H1 (cell line): ENCODE measurements at regions not wholly inside any gene's neighbourhood (a gene's known extent, or its start where the extent isn't known, plus 50 kb on each side); places are given as distances from the start of the nearest gene placed in this dataset.

Experiments used
- CTCF ChIA-PET: fragments of 300-600 bp; sonication (Branson Sonifier 250); formaldehyde crosslinking; loops from one replicate; lab custom pipeline; 2021; ENCODE audit not compliant: partially characterized antibody; lab: Charles Lee
- POLR2A ChIA-PET: fragments of 300-600 bp; sonication (Branson Sonifier 250); formaldehyde crosslinking; loops from one replicate; lab custom pipeline; 2021; ENCODE audit warnings: inconsistent platforms; ENCODE audit not compliant: partially characterized antibody; lab: Charles Lee
- DNase-seq, 2 experiments: peaks; one replicate each; pipeline versions ENCODE4 v3.0.0 to v3.0.0-alpha.2; 2010 to 2022; ENCODE audit warnings: low spot score in 2 of 2, low read depth in 1 of 2, mixed read lengths in 1 of 2
- FAIRE-seq: peaks from 2 replicates; lab custom pipeline; 2011; peaks lifted over from hg19 to GRCh38; lab: Jason Lieb, UNC
- H2AFZ ChIP-seq: 2 replicates; pipeline ENCODE4 v1.8.1; 2012; ENCODE audit warnings: low read length, inconsistent platforms
- H2AK5ac ChIP-seq: 2 replicates; pipeline ENCODE4 v1.6.1; 2013; ENCODE audit warnings: low read depth, low read length
- H2BK120ac ChIP-seq: replicated peaks from 2 replicates; pipeline ENCODE3; 2013; ENCODE audit warnings: low read depth, low read length, inconsistent platforms
- H2BK12ac ChIP-seq: 2 replicates; pipeline ENCODE4 v1.6.1; 2013; ENCODE audit warnings: low read depth, low read length
- H2BK15ac ChIP-seq: 2 replicates; pipeline ENCODE4 v1.6.1; 2013; ENCODE audit warnings: low read length
- H2BK20ac ChIP-seq: 2 replicates; pipeline ENCODE4 v1.6.1; 2013; ENCODE audit warnings: low read length
- H2BK5ac ChIP-seq: 2 replicates; pipeline ENCODE4 v1.6.1; 2013; ENCODE audit warnings: low read depth, low read length
- H3K14ac ChIP-seq: 2 replicates; pipeline ENCODE4 v1.6.1; 2013; ENCODE audit warnings: inconsistent platforms; ENCODE audit not compliant: insufficient read length
- H3K18ac ChIP-seq: 2 replicates; pipeline ENCODE4 v1.6.1; 2013; ENCODE audit warnings: low read length; ENCODE audit errors: extremely low read depth
- H3K23ac ChIP-seq: 2 replicates; pipeline ENCODE4 v1.6.1; 2013; ENCODE audit warnings: inconsistent platforms; ENCODE audit not compliant: insufficient read length
- H3K23me2 ChIP-seq: 2 replicates; pipeline ENCODE4 v1.6.1; 2013; ENCODE audit warnings: low read depth, low read length
- H3K27ac ChIP-seq: 2 replicates; pipeline ENCODE4 v1.6.1; 2011; ENCODE audit warnings: low read depth, low read length, inconsistent platforms
- H3K27me3 ChIP-seq, 4 experiments: replicated peaks in 1 of 4; 1 replicate in 1 of 4; 2 replicates in 3 of 4; pipeline versions ENCODE4 v1.6.1 to v1.8.1; 2011 to 2013; ENCODE audit warnings: low read length in 3 of 4, mild to moderate bottlenecking in 3 of 4, inconsistent platforms in 2 of 4, mixed read lengths in 2 of 4, moderate library complexity in 1 of 4; ENCODE audit not compliant: control insufficient read depth in 3 of 4, insufficient read depth in 3 of 4; ENCODE audit errors: extremely low read depth in 1 of 4
- H3K36me3 ChIP-seq, 4 experiments: 2 replicates each; pipeline versions ENCODE4 v1.6.1 to v1.8.1; 2011 to 2013; ENCODE audit warnings: mild to moderate bottlenecking in 4 of 4, low read length in 3 of 4, moderate library complexity in 2 of 4, control low read depth in 1 of 4, inconsistent platforms in 1 of 4; ENCODE audit not compliant: insufficient read depth in 4 of 4, control insufficient read depth in 2 of 4
- H3K4ac ChIP-seq: replicated peaks from 2 replicates; pipeline ENCODE3; 2013; ENCODE audit warnings: low read length, low read depth, mixed read lengths, inconsistent platforms; ENCODE audit not compliant: insufficient read length
- H3K4me1 ChIP-seq, 4 experiments: replicated peaks in 1 of 4; 1 replicate in 1 of 4; 2 replicates in 3 of 4; pipeline versions ENCODE4 v1.6.1 to v1.8.1; 2011 to 2013; ENCODE audit warnings: low read length in 3 of 4, inconsistent platforms in 2 of 4, mixed read lengths in 1 of 4; ENCODE audit not compliant: insufficient read depth in 4 of 4, control insufficient read depth in 3 of 4
- H3K4me2 ChIP-seq, 2 experiments: 2 replicates each; pipeline versions ENCODE4 v1.6.1 to v1.8.1; 2011 to 2013; ENCODE audit warnings: low read depth in 2 of 2, low read length in 2 of 2, control low read depth in 1 of 2, inconsistent platforms in 1 of 2, mild to moderate bottlenecking in 1 of 2; ENCODE audit not compliant: insufficient read depth in 1 of 2
- H3K4me3 ChIP-seq, 4 experiments: fragments of 200-600, 300-600 bp in 1 of 4; sonication (generic), shearing (Covaris generic), sonication (Bioruptor Twin) in 1 of 4; 2 replicates each; pipeline versions ENCODE4 v1.5.1 to v1.8.1; 2011 to 2016; ENCODE audit warnings: low read length in 4 of 4, low read depth in 3 of 4, control low read depth in 2 of 4, inconsistent platforms in 2 of 4, mild to moderate bottlenecking in 2 of 4, mixed read lengths in 1 of 4, moderate library complexity in 1 of 4; ENCODE audit not compliant: insufficient read depth in 2 of 4; ENCODE audit errors: extremely low read depth in 1 of 4
- H3K56ac ChIP-seq: replicated peaks from 2 replicates; pipeline ENCODE3; 2013; ENCODE audit warnings: low read depth, mild to moderate bottlenecking, mixed read lengths, low read length, inconsistent platforms; ENCODE audit not compliant: insufficient read length
- H3K79me1 ChIP-seq: 2 replicates; pipeline ENCODE4 v1.6.1; 2013; ENCODE audit warnings: low read depth, low read length, control low read depth
- H3K79me2 ChIP-seq, 2 experiments: 2 replicates each; pipeline versions ENCODE4 v1.6.1 to v1.8.1; 2012 to 2013; ENCODE audit warnings: low read length in 2 of 2, mild to moderate bottlenecking in 2 of 2, inconsistent platforms in 1 of 2; ENCODE audit not compliant: insufficient read depth in 2 of 2, control insufficient read depth in 1 of 2
- H3K9ac ChIP-seq, 4 experiments: replicated peaks in 1 of 4; 1 replicate in 1 of 4; 2 replicates in 3 of 4; pipeline versions ENCODE4 v1.6.1 to v1.8.1; 2011 to 2013; ENCODE audit warnings: low read depth in 3 of 4, low read length in 3 of 4, control low read depth in 2 of 4, mild to moderate bottlenecking in 2 of 4, moderate library complexity in 2 of 4, inconsistent platforms in 1 of 4; ENCODE audit errors: extremely low read depth in 1 of 4
- H3K9me3 ChIP-seq, 2 experiments: 2 replicates each; pipeline versions ENCODE4 v1.6.1 to v1.8.1; 2012 to 2013; ENCODE audit warnings: mild to moderate bottlenecking in 2 of 2, moderate library complexity in 2 of 2, control low read depth in 1 of 2, inconsistent platforms in 1 of 2, low read depth in 1 of 2, low read length in 1 of 2, mixed read lengths in 1 of 2; ENCODE audit not compliant: insufficient read depth in 2 of 2
- H4K20me1 ChIP-seq, 2 experiments: replicated peaks in 1 of 2; 2 replicates each; pipeline versions ENCODE3 to v1.8.1; 2011 to 2013; ENCODE audit warnings: inconsistent platforms in 2 of 2, low read length in 2 of 2, mild to moderate bottlenecking in 1 of 2; ENCODE audit not compliant: insufficient read depth in 2 of 2, control insufficient read depth in 1 of 2
- H4K5ac ChIP-seq: 2 replicates; pipeline ENCODE4 v1.6.1; 2013; ENCODE audit warnings: low read length, low read depth, mixed read lengths, inconsistent platforms; ENCODE audit not compliant: insufficient read length
- H4K8ac ChIP-seq: 2 replicates; pipeline ENCODE4 v1.8.0; 2013; ENCODE audit warnings: mild to moderate bottlenecking, moderate library complexity, low read length, inconsistent platforms; ENCODE audit not compliant: insufficient read depth; ENCODE audit errors: extremely low read depth
- H4K91ac ChIP-seq: replicated peaks from 2 replicates; pipeline ENCODE3; 2013; ENCODE audit warnings: low read length, mixed read lengths, inconsistent platforms; ENCODE audit not compliant: insufficient read length
- CEBPB ChIP-seq: IDR thresholded peaks from 2 replicates; pipeline ENCODE4 v1.6.1; 2012; ENCODE audit warnings: low read depth, low read length
- CHD1 ChIP-seq: IDR thresholded peaks from 2 replicates; pipeline ENCODE4 v1.6.1; 2012; ENCODE audit warnings: low read depth, low read length, improper control_type of control experiment
- EZH2 ChIP-seq: fragments of 200-600 bp; sonication (generic); IDR thresholded peaks from 2 replicates; pipeline ENCODE4 v1.7.1; 2012; ENCODE audit warnings: low read depth, mild to moderate bottlenecking, moderate library complexity, low read length, inconsistent platforms; ENCODE audit not compliant: severe bottlenecking
- JUN ChIP-seq: IDR thresholded peaks from 2 replicates; pipeline ENCODE4 v1.6.1; 2011; ENCODE audit warnings: low read depth, mild to moderate bottlenecking, improper control_type of control experiment, low read length
- KDM5A ChIP-seq: fragments of 200-600 bp; IDR thresholded peaks from 2 replicates; pipeline ENCODE4 v1.7.1; 2012; ENCODE audit warnings: mild to moderate bottlenecking, low read length, inconsistent platforms, mixed read lengths
- RAD21 ChIP-seq, 2 experiments: IDR thresholded peaks in 1 of 2; conservative IDR thresholded peaks in 1 of 2; 2 replicates each; pipeline ENCODE4 v1.6.1; 2011; ENCODE audit warnings: low read depth in 2 of 2, low read length in 2 of 2, improper control_type of control experiment in 1 of 2, inconsistent platforms in 1 of 2, mild to moderate bottlenecking in 1 of 2, moderate library complexity in 1 of 2
- WGBS, 2 experiments: shearing (Covaris generic) in 1 of 2; methylation state at CpG; one replicate each; pipeline versions ENCODE4 v1.1.6 to v1.1.7; 2013 to 2015; ENCODE audit warnings: low lambda C conversion rate in 2 of 2, mixed read lengths in 2 of 2, inconsistent platforms in 1 of 2, low coverage in 1 of 2, missing lambda C conversion rate in 1 of 2; ENCODE audit not compliant: insufficient replicate concordance in 2 of 2, insufficient coverage in 1 of 2, insufficient read length in 1 of 2; ENCODE audit errors: extremely low coverage in 1 of 2, missing lambda C conversion rate in 1 of 2; 5-methylcytosine and 5-hydroxymethylcytosine counted together
- TF ChIP-seq, protein P1 (sequence below): IDR thresholded peaks from 2 replicates; pipeline ENCODE4 v1.6.1; 2011; ENCODE audit warnings: low read depth, mild to moderate bottlenecking, low read length; ENCODE audit not compliant: insufficient read depth

DNA sequence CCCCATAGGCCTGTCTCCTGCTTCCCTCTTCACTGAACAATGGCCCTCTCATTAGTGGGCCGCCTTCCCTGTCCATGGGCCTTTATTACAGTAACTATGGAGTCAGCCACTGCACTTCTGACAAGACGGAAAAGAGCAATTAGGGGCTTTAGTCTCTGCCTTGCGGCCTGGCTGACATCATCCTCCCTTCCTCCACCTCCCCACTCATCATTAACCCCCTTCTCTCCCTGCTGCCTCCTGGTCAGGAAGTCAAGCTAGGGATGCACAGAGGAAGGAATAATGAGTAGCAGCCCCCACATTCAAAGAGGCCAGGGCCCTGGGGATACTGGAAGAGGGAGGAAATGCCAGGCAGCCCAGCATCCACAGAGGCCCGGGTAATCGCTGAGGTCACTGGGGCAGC lies 101.6 kb upstream of the PLXNA4 start:
- H3K27me3 ChIP-seq = no peaks in the 10 kb centered on the region
- TF ChIP-seq RAD21 (IDR thresholded peaks at IDR 0.05 in 1 of 2, conservative IDR thresholded peaks at IDR 0.05 in 1 of 2; ENCODE audit: low read depth in 2 of 2, low read length in 2 of 2) = no peak
- TF ChIP-seq EZH2 = no peak
- TF ChIP-seq JUN = no peak
- TF ChIP-seq KDM5A = no peak
- TF ChIP-seq CEBPB = no peak
- no peak for TF ChIP-seq CHD1
- TF ChIP-seq, protein P1, sequence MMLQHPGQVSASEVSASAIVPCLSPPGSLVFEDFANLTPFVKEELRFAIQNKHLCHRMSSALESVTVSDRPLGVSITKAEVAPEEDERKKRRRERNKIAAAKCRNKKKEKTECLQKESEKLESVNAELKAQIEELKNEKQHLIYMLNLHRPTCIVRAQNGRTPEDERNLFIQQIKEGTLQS = no peak
- TF ChIP-seq, all 59 proteins: peak for 0
- FAIRE-seq (no peak), DNase-seq (peak in 1 of 2 experiments; percentile 11)
- Histone ChIP-seq H3K4me1 (no peaks in the 10 kb centered on the region), H3K4ac (no peak overlapping the region), H2AK5ac (no peak overlapping the region), H2BK20ac (no peak overlapping the region), H2AFZ (no peak overlapping the region), H4K5ac (no peak overlapping the region), H3K9ac (no peak overlapping the region), H3K14ac (no peak overlapping the region), H4K8ac (no peak overlapping the region; the same call in 1 of the 2 replicates), H2BK5ac (no peak overlapping the region), H2BK12ac (no peak overlapping the region), H3K23ac (no peak overlapping the region), H3K79me2 (no peaks in the 10 kb centered on the region), H3K4me2 (no peak overlapping the region), H3K27ac (no peak overlapping the region), H3K4me3 (no peak overlapping the region), H3K18ac (no peak overlapping the region), H3K56ac (no peak overlapping the region), H4K91ac (no peak overlapping the region), H3K23me2 (no peaks in the 10 kb centered on the region), H3K9me3 (peaks cover 0 to 2% of the 10 kb centered on the region in 2 experiments; a peak in 1 of 4 replicates), H3K79me1 (no peaks in the 10 kb centered on the region), H3K36me3 (no peaks in the 10 kb centered on the region), H4K20me1 (no peaks in the 10 kb centered on the region), H2BK120ac (no peak overlapping the region), H2BK15ac (no peak overlapping the region)
- ChIA-PET CTCF (no interaction called here), POLR2A (no interaction called here)
- WGBS, 2 experiments = 92% methylated on average over 5 of the region's 5 CpGs; no CpG with 5 or more reads in 1 of the 2 experiments
